HG02943 (cell line): ENCODE measurements at regions not wholly inside any gene's neighbourhood (a gene's known extent, or its start where the extent isn't known, plus 50 kb on each side); places are given as distances from the start of the nearest gene placed in this dataset.
"Not testable (repeated sequence)": the region's sequence is repeated elsewhere in the genome, so short reads cannot be mapped to it uniquely, and the experiment has no call there.

ENCODE experiments used
- ATAC-seq: cut with Tn5 transposase; IDR thresholded peaks from one replicate; pipeline ENCODE4 v1.9.1; 2021; ENCODE audit warnings: mild to moderate bottlenecking, low read depth, moderate library complexity; ENCODE audit not compliant: unreplicated experiment

- no peak for ATAC-seq
Observed at GRCh38 chr17:77036841-77037381, 103.9 kb upstream of the SEC14L1 start.

- no peak for ATAC-seq
Observed at GRCh38 chr17:77037943-77038342, 102.8 kb upstream of the SEC14L1 start.

- ATAC-seq = no peak
Observed at GRCh38 chr17:77038884-77039555, 101.7 kb upstream of the SEC14L1 start.

GRCh38 chr17:77042476-77043231 is 98.1 kb upstream of the SEC14L1 start:
- no peak for ATAC-seq

GRCh38 chr17:77045441-77046041 is 95.2 kb upstream of the SEC14L1 start:
- no peak for ATAC-seq

DNA sequence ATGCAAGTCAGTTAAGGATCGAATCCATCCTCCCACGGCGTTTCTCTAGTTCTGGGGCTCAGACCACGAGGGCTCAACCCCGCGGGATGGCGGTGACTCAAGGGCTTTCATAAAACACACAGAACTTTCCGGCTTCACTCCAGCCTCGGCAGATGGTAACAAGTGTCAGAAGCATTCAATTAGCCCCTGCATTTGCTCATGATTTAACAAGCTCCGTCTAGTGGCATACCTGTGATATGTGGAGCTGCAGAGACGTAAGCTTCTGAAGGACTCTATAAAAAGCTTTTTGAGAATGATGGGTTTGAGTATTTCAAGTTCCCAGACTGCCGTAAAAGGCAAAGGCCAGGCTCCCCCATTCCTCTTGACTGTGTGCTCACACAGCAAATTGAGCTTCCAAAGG is 91.3 kb upstream of the SEC14L1 start:
- ATAC-seq = no peak

- not testable (repeated sequence) for ATAC-seq
Observed at GRCh38 chr17:77050901-77051300, 89.9 kb upstream of the SEC14L1 start.

- ATAC-seq = no peak
Observed at GRCh38 chr17:77054936-77055335, 85.8 kb upstream of the SEC14L1 start.

- no peak for ATAC-seq
Observed at GRCh38 chr17:77055453-77055852, 85.3 kb upstream of the SEC14L1 start.

DNA sequence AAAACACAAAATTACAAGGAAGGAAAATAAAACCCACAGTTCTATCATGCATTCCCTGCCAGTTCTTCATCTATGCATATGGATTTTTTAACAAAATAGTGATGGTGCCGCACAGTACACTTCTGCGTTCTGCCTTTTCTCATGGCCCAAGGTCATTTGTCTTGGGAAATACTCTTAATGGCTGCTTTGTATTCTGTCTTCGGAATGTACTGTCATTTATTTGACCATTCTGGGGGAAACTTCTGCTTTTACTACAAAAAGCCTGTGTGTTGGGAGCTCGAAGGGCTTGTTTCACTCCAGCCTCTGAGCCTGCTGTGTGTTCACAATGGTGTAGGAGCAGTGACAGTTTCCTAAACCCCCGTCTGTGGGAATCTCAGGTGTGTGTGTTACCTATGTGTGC is 82.8 kb upstream of the SEC14L1 start:
- ATAC-seq = no peak

DNA sequence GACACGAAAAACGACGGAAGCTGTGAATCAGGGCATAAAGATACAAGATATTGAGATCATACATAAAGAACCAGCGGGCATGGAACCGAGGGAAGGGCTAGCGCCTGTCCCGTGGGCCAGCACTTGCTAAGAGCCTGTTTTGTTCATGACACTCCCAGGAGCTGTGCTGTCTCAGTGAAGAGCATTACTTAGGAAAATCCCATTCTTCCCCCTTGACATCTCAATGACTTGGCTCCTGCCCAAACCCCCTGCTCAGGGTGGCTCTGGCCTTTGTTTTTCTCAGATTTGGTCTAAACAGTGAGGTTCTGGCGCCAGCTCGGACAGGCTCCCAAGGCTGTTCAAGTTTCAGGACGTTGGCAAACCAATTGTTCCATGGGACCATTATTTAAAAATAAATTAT is 79.1 kb upstream of the SEC14L1 start:
- no peak for ATAC-seq

DNA sequence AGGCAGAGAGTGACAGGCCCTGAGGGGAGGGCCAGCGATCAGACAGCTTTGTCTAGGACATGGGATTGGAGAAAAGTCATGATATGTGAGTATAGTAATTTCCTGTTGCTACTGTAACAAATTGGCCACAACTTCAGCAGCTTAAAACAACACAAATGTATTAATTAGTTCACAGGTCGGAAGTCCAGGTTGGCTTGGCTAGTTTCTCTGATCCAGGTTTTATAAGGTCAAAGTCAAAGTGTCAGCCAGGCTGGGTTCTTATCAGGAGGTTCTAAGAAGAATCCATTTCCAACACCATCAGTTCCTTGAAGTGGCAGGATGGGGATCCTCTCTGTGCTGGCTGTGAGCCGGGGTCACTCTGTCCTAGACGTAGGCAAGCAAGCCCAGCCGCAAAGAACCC is 76.2 kb upstream of the SEC14L1 start:
- no peak for ATAC-seq

DNA sequence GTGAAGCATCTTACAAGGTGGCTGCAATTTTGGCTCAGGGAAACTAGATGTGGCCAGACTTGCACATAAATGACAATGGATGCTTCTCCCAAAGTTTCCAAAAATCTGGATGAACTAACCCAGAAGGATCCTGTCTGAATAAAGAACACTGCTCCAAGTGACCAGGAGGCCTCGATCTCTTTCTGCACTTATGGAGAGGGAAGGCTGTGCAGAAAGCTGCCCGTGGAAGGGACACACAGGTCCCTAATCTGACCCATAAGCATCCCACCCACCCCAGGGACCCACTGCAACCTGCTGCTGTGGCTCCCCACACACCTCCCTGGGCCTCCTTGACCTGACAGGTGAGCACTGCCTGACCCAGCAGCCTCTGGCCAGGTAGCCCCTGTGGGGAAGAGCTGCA is 74.6 kb upstream of the SEC14L1 start:
- ATAC-seq = no peak

DNA sequence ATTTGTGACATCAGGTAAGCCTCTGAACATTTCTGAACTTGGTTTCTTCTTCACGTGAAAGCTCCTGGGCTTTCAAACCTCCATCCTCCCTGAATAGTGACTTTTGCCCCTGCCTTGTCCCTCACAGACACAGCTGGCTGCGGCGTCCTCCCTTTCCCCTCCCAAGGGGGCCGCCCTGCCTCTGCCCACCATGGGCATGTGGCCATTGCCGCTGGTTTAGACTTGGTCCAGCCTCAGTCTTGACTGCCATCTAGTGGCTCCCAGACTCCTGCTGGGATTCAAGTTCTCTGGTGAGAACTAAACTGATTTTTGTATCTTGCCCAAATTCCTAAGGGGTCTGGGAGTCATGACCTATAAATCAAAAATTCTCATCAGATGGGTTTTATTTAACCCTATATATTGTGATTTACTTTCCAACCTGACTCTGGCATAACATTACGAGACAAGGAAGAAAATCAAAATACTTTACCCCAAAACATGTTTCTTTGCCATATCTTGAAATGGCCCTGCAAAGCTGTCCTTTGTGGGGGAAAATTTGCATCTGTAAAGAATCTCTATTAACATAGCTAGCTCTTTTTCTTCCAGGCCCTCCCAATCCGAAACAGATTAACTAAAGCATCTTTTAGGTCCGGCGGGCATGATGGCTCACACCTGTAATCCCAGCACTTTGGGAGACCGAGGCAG is 73.9 kb upstream of the SEC14L1 start:
- ATAC-seq = not testable (repeated sequence)

- ATAC-seq = no peak
Observed at GRCh38 chr17:77068915-77069314, 71.9 kb upstream of the SEC14L1 start.

DNA sequence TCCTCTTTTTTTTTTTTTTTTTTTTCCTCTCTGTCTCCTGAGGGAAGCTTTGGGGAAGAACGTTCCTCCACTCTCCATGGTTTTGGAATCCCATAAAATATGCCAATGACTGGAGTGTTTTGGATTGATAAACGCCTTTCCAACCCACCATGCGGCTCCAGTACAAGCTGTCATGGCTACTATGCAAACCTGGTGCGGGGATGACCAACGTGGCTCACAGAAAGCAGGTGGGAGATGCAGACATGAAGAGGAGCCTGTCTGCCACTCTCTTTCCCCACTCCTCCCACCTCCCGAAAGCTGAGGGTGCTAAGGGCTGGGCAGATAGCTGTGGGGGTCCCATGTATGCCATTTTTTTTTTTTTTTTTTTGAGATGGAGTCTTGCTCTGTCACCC is 69.9 kb upstream of the SEC14L1 start:
- ATAC-seq = no peak

GRCh38 chr17:77071925-77072490 is 68.8 kb upstream of the SEC14L1 start:
- ATAC-seq = no peak

GRCh38 chr17:77072670-77073069 is 68.1 kb upstream of the SEC14L1 start:
- no peak for ATAC-seq

DNA sequence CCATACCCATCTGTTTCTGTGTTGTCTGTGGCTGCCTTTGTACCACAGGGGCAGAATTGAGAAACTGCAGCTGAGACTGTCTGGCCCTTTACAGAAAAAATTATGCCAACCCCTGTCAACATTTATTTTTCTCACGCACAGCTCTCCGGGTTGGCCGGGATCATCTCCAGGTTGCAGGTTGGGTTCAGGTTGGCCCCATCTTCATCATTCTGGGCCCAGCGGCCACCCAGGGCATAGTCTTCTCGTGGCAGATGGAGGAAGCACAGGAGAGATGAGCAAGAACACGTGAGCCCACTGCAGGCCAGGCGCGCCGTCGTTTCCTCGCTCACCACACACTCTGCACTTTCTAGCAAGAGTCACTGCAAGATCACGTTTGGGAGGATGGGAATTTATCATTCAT is 66.1 kb upstream of the SEC14L1 start:
- no peak for ATAC-seq

DNA sequence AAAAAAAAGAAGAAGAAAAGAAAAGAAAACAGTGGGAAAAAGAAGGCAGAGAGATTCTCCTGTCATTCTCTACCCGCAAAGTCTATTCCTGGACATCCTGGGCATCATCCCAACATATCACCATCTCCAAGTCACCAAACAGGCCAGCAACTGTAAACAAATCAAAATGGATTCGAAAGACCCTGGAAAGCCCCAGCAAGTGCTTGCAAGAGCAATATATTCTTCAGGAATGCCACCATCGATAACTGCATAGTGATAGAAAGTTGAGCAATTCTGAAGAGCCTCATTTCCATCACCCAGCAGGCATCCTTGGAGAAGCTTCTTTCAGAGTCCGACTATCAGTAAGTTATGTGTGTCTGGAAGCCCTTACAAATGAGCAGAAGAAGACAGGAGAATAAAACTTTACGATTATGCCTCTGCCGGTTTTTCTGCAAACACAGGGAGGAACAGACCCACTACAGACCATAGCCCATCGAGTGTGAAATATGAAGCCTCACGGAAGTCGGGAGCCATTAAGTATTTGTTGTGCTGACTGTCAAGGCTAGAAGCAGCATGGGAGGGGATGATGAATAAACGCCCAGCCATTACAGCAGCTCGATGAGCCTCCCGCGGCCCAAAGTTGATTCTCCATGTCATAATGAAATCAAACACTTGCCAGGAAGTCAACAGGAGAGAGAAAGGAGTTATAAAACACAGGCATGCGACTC is 64.5 kb upstream of the SEC14L1 start:
- ATAC-seq = no peak
